ENCODE measurements at regions not wholly inside any gene's neighbourhood (a gene's known extent, or its start where the extent isn't known, plus 50 kb on each side); places are given as distances from the start of the nearest gene placed in this dataset.

DNA sequence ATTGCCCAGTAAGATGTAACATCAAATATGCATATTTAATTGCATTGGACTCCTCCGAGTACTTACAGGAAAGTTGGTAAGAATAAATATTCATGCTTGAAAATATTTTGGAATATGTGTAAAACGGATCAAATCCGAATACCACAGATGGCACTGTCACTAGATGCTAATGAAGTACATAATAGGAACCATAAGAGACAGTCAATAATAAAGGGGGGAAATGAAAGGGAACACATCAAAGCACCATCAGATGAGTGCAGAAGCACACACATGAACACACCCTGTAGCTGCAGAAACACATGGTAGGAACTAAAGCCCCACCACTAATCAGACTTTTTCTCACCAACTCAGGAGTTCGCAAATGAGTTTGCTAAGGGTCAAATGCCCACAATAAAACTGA lies 52.2 kb upstream of the PAGE5 start:
- ATAC-seq: no peak
- intact Hi-C loops (cut with DNase I, micrococcal nuclease): no loop called here

DNA sequence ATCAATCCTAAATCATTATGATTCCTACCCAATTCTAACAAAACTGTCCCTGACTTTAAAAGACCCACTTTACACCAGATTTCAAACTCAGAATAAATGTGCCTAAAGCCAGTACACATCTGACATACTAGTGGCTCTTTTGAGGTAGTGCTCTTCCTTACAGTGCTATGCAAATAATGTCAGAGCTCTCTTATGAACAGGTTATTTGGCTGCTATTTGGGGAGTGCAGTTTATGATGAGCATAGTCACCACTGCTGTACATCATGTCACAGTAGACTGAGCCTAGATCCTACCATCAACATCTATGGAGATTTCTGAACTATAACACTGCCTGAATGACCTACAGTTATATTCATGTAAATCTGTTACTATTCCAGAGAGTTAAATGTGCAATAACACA lies 50.4 kb upstream of the PAGE5 start:
- intact Hi-C loops (cut with DNase I, micrococcal nuclease): no loop called here
- no peak overlapping the region for H3K4me3 ChIP-seq
- DNase-seq: no peak
- H3K36me3 ChIP-seq (ENCODE audit: low read depth): no peaks in the 10 kb centered on the region
- TF ChIP-seq, protein P1, sequence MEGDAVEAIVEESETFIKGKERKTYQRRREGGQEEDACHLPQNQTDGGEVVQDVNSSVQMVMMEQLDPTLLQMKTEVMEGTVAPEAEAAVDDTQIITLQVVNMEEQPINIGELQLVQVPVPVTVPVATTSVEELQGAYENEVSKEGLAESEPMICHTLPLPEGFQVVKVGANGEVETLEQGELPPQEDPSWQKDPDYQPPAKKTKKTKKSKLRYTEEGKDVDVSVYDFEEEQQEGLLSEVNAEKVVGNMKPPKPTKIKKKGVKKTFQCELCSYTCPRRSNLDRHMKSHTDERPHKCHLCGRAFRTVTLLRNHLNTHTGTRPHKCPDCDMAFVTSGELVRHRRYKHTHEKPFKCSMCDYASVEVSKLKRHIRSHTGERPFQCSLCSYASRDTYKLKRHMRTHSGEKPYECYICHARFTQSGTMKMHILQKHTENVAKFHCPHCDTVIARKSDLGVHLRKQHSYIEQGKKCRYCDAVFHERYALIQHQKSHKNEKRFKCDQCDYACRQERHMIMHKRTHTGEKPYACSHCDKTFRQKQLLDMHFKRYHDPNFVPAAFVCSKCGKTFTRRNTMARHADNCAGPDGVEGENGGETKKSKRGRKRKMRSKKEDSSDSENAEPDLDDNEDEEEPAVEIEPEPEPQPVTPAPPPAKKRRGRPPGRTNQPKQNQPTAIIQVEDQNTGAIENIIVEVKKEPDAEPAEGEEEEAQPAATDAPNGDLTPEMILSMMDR (IDR thresholded peaks at IDR 0.05): no peak
- H3K4me1 ChIP-seq (ENCODE audit: low read depth): peaks cover 2% of the 10 kb centered on the region
- no peak for ATAC-seq
- no peaks in the 10 kb centered on the region for H3K9me3 ChIP-seq

More for the DNA sequence above, 52.2 kb upstream of the PAGE5 start:
- H3K4me1 ChIP-seq (ENCODE audit: low read depth): peaks cover 2% of the 10 kb centered on the region
- H3K36me3 ChIP-seq (ENCODE audit: low read depth): no peaks in the 10 kb centered on the region
- DNase-seq: no peak
- TF ChIP-seq, protein P1 (IDR thresholded peaks at IDR 0.05): no peak
- H3K4me3 ChIP-seq: no peak overlapping the region
- H3K9me3 ChIP-seq: no peaks in the 10 kb centered on the region

All from mucosa of descending colon (tissue), 3 donors.